Fibroblast of peridontal ligament (primary cell): ENCODE measurements at regions not wholly inside any gene's neighbourhood (a gene's known extent, or its start where the extent isn't known, plus 50 kb on each side); places are given as distances from the start of the nearest gene placed in this dataset.

Experiments used
- DNase-seq: peaks from one replicate; pipeline ENCODE4 v3.0.0-alpha.2; 2010; ENCODE audit errors: extremely low read depth

DNA sequence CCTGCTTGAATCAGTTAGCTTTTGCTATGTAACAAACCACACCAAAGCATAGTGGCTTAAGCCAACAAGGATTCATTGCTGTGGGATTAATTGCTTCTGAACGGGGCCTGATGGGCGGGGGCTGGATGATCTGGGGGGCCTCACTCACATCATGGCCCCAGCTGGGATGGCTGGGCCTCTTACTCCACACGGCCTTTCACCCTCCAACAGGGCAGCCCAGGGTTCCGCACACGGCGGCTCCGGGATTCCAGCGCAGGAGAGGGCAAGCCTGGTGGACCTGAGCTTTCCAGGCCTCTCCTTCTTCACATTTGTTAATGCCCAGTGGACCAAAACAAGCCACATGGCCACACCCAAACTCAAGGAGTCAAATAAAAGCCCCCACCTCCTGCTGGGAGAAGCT, 86.3 kb upstream of the PHLPP1 start:
- DNase-seq = no peak

DNA sequence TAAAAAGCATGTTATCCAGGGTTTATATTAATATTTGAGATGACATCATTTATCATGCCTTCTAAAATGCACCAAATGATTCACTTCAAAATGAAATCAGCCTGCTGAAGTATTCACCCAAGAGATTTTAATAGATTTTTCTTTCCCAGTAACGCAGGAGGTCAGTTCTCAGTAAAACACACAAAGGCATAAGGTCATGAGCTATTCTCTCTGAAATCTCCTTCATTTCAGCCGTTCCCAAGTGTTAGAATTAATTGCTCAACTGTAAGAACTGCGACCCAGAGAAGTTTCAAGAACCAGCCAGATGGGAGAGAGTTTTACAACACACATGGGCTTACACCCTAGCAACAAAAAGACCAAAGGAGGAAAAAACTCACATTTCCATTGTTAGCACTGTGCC, 84.2 kb upstream of the PHLPP1 start:
- no peak for DNase-seq

GRCh38 chr18:62632788-62633455, 82.4 kb upstream of the PHLPP1 start:
- no peak for DNase-seq

DNA sequence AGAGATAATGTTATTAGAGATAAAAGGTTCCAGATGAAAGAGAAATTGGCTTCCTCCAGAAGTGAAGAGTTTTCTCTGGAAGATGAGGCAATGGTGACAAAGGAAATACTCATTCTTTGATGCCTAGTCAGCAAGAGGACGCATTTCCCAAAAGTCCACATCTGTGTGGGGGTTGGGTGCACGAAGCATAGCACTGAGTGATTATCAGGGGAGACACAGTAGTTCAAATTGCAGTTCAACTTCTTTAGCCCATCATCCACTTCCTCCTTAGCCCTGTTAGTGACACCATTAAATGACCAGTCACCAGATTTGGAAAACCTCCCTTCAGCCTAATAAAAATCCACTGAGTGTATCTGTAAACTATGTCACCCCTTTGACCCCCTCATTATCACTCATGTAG, 80.9 kb upstream of the PHLPP1 start:
- no peak for DNase-seq

GRCh38 chr18:62634979-62635630, 80.2 kb upstream of the PHLPP1 start:
- DNase-seq = no peak

GRCh38 chr18:62637403-62637802, 77.9 kb upstream of the PHLPP1 start:
- DNase-seq = no peak

GRCh38 chr18:62637807-62638687, 77.3 kb upstream of the PHLPP1 start:
- DNase-seq = no peak

DNA sequence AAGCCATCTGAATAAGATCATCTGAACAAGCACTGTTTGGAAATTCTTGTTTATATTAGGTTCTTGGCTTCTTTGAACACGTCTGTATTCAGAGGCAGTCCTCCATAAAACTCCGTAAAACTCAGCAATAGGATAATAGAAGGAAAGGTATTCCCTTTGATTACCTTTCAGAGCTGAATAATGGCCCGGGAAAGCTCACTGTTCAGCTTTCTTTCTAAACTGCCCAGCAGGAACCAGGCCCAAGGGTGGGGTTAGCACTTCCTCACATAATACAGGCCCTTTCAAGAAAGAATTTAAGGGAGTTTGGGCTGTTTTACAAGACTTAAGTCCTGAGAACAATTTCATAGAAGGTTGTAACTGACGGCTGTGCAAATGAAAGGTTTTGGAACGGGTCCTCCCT, 72.2 kb upstream of the PHLPP1 start:
- DNase-seq = no peak

DNA sequence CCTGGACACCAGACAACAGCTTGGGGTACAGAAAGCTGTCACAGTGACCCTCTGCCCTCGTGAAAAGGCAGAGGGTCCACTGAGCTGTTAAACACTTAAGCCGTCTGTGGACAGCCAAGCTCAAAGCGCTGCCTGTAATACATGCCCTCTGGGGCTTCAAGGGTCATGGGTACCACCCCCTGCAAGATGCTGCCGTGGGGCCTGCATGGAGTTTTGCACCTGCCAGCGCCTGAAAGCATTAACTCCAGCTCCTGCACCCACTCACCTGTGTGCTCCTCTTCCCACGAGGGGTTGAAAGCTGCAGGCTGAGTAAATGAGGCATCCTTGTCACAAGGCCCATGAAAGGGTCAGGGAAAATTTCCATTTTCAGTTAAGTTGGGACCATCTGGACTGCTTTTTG, 70.6 kb upstream of the PHLPP1 start:
- no peak for DNase-seq

DNA sequence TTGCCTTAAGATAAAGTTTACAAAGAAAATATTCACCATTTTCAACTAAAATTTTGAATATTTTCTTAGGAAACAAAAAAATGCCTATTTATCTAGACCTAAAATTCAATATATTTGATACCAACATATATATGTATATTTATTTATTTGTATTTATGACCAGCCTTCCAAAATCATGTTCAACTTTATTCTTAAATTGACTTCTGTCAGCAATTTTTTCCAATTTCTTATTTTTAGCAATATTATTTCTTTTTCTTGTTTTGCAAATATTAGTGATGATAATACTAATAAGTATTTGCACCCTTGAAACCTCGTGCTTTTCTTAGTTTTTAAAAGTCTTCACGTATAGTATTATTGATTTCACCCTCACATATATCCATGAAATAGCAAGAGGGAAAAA, 68.2 kb upstream of the PHLPP1 start:
- no peak for DNase-seq

DNA sequence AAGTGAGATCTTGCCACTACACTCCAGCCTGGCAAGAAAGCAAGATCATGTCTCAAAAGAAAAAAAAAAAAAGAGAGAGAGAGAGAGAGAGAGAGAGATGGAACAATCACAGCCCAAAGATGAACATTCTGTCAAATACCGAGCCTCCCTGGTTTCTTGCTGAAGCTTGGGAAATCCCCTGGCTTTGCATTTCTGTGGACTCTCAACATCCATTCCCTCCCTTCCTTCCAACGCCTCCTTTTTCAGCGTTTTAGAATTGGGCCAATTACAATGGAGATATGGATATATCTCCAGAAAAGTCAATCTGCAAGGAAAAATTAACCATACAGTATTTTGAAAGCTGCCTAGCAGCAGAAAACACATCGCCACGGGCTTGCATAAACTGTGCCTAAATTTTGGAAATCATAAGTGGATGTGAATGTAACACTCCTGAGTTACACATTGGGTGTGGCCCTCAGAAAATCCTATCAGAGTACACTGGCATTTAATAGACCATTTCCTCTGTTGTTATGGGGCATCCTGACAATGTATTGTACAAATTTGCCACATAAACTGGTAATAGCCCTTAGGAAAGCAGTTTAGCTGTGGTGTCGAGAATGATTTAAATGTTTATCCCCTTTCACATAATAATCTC, 67.2 kb upstream of the PHLPP1 start:
- DNase-seq = no peak

GRCh38 chr18:62651276-62652056, 63.9 kb upstream of the PHLPP1 start:
- peak; percentile 37 for DNase-seq

DNA sequence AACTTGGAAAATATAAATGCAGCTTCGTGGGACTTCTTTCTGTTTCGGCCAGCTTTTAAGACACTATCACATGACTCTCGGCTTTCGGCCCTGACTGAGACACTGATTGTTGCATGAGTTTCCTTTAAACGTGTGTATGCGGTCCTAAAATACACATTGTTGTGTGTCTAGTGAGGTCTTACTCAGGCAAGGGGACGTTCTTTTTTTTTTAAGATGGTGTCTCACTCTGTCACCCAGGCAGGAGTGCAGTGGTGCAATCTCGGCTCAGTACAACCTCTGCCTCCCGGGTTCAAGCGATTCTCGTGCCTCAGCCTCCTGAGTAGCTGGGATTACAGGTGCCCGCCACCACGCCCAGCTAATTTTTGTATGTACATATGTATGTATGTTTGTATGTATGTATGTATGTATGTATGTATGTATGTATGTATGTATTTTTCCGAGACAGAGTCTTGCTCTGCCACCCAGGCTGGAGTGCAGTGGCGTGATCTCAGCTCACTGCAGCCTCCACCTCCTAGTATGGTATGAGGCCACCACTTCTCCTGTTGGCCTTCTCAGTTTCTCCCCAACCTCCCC, 63.2 kb upstream of the PHLPP1 start:
- peak; percentile 34 for DNase-seq

DNA sequence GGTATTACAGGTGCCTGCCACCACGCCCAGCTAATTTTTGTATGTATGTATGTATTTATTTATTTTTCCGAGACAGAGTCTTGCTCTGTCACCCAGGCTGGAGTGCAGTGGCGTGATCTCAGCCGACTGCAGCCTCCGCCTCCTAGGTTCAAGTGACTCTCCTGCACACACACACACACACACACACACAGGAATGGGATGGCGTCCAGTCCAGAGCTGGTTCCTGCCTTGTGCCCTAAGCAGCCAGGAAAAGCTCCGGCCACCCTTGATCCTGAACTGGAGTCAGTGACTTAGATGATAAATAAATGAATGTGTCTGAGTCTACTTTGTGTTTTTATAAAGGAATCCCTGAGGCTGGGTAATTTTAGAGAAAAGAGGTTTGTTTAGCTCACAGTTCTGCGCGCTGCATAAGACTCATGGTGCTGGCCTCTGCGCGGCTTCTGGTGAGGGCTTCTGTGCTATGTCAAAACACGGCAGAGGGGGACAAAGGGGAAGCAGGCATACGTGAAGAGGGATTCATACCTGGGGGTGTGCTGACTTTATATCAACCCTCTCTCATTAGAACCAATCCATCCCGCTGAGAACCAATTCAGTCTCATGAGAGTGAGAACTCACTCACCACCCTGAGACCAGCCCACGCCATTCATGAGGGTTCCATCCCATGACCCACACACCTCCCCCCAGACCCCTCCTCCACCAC, 59.7 kb upstream of the PHLPP1 start:
- DNase-seq = no peak

DNA sequence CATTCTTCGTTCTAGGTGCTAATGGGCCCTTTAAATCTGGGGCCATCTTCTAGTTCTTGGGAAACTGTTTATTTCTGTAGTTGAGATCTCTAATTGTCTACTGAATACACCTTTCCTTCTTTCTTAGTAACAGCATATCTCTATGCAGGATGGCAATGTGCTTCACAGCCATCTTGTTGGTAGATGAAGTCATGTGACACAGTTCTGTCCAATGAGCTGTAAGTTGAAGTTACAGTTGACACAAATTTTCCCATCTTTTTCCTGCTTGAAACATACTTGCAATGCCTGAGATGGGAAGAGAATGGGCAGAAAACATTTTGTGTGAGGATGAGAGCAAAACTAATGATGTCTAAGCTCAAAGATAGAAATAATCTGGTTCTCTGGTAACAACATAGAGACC, 57.3 kb upstream of the PHLPP1 start:
- DNase-seq = no peak

DNA sequence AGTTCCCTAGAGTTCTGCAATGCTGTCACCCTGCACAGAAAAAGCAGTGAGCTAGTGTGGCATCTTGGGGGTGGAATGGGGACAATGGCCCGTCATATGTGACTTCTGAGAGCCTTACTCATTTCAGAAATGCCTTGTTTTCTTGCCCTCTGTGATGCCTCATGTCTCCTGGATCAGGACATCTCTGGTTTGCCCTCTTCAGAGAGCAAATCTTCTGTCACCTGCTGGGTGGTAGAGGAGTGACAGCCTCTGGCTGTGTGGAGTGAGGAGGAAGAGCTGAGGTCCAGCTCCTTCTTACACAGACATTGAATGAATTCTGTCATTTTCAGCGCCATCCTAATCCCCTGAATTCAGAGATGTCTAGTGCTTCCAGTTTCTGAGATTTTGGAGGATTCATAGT, 55.6 kb upstream of the PHLPP1 start:
- DNase-seq = no peak

- DNase-seq = no peak
Measured at GRCh38 chr18:62660691-62661090, 54.6 kb upstream of the PHLPP1 start.

DNA sequence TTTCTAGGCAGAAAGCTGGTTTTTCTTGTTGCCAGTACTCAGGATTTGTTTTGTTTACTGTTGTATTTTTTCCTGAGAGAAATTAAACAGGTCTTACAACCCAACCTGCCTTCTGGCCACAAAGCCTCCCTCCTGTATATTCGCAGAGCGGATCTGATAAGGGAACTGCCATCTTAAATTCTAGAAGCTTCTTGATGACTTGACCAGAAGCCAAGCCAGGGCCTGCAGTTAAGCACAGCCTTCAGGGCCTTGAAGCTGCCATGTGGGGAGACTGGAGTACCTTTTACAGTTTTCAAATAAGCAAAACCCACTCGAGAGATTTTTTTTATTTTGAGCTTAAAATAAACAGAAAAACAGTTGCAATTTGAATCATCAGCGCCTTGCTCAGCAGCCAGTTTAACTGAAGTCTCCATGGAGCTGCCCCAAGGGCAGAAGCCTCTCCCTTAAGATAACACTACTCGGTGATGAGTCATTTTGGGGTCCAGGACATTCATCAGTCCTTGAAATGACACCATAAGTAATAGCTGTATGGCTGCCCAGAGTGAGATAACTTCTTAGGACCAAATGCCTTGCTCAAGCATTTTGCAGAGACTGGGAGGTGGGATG, 51.5 kb upstream of the PHLPP1 start:
- DNase-seq = peak; percentile 26

GRCh38 chr18:62664414-62664813, 50.9 kb upstream of the PHLPP1 start:
- no peak for DNase-seq

DNA sequence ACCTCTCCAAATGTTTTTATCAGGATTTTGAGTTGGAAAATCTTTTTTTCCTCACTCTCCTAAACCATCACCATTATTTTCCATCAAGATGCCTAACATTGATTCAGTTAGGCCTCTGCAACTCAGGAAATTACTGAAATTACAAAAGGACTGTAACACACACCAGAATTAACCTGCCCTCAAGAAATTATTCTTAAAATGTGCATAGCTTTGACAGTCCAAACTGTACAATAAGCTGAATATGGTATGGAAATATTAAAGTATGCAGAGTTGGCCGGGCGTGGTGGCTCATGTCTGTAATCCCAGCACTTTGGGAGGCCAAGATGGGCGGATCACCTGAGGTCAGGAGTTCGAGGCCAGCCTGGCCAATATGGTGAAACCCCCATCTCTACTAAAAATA, 50.2 kb upstream of the PHLPP1 start:
- no peak for DNase-seq
